ENCODE measurements at regions not wholly inside any gene's neighbourhood (a gene's known extent, or its start where the extent isn't known, plus 50 kb on each side); places are given as distances from the start of the nearest gene placed in this dataset.

DNA sequence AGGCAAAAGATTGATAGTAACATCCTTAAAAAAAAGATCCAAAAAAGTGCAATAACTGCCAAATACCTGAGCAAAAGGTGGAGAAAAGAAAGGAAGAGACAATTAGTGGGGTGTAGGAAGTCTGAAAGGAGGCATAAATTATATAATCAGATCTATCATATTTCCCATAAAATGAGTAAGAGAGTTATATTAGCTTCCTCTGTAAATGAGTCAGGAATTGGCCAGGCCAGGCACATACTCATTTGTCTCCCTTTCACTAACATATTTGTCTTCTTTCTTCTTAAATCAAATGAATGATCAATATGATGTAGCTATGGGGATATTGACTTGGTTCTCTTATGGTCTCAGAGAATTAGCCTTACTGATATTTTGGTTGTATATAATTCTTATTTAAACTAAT lies 292.3 kb upstream of the CADM2 start:
- TF ChIP-seq, protein P1, sequence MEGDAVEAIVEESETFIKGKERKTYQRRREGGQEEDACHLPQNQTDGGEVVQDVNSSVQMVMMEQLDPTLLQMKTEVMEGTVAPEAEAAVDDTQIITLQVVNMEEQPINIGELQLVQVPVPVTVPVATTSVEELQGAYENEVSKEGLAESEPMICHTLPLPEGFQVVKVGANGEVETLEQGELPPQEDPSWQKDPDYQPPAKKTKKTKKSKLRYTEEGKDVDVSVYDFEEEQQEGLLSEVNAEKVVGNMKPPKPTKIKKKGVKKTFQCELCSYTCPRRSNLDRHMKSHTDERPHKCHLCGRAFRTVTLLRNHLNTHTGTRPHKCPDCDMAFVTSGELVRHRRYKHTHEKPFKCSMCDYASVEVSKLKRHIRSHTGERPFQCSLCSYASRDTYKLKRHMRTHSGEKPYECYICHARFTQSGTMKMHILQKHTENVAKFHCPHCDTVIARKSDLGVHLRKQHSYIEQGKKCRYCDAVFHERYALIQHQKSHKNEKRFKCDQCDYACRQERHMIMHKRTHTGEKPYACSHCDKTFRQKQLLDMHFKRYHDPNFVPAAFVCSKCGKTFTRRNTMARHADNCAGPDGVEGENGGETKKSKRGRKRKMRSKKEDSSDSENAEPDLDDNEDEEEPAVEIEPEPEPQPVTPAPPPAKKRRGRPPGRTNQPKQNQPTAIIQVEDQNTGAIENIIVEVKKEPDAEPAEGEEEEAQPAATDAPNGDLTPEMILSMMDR (IDR thresholded peaks at IDR 0.05; ENCODE audit: low read depth, low read length, poor library complexity, severe bottlenecking) = no peak
- TF ChIP-seq EZH2phosphoT487 (IDR thresholded peaks at IDR 0.05; ENCODE audit: borderline replicate concordance, low read length) = no peak

All from DOHH2 (cell line).